Cerebellar cortex (tissue), 1 donor: ENCODE measurements at regions not wholly inside any gene's neighbourhood (a gene's known extent, or its start where the extent isn't known, plus 50 kb on each side); places are given as distances from the start of the nearest gene placed in this dataset.

Experiments
- DNase-seq: peaks from one replicate; pipeline ENCODE4 v3.0.0-alpha.2; 2015; ENCODE audit warnings: low spot score

GRCh38 chr20:19950042-19950441 is 67.1 kb upstream of the NAA20 start:
- DNase-seq: no peak

GRCh38 chr20:19952392-19952791 is 64.8 kb upstream of the NAA20 start:
- DNase-seq: no peak

GRCh38 chr20:19953606-19954005 is 63.6 kb upstream of the NAA20 start:
- no peak for DNase-seq

- no peak for DNase-seq
Observed at GRCh38 chr20:19956976-19957375, 60.2 kb upstream of the NAA20 start.

GRCh38 chr20:19958219-19958618 is 58.9 kb upstream of the NAA20 start:
- DNase-seq: no peak

- no peak for DNase-seq
Observed at GRCh38 chr20:19958928-19959327, 58.2 kb upstream of the NAA20 start.

- no peak for DNase-seq
Observed at GRCh38 chr20:19960745-19961144, 56.4 kb upstream of the NAA20 start.

GRCh38 chr20:19961293-19961692 is 55.9 kb upstream of the NAA20 start:
- no peak for DNase-seq

GRCh38 chr20:19962958-19963357 is 54.2 kb upstream of the NAA20 start:
- no peak for DNase-seq

- DNase-seq: no peak
Observed at GRCh38 chr20:19964289-19965265, 52.6 kb upstream of the NAA20 start.

GRCh38 chr20:19966840-19967239 is 50.3 kb upstream of the NAA20 start:
- DNase-seq: no peak
